Mucosa of rectum (tissue), 2 donors: ENCODE measurements at regions not wholly inside any gene's neighbourhood (a gene's known extent, or its start where the extent isn't known, plus 50 kb on each side); places are given as distances from the start of the nearest gene placed in this dataset.

ENCODE experiments used
- H3K27ac ChIP-seq, 2 donors: one replicate each; pipeline ENCODE4 v1.7.0; 2013; ENCODE audit warnings: inconsistent platforms in 2 of 2, low read depth in 2 of 2, low read length in 2 of 2
- H3K27me3 ChIP-seq, 2 donors: one replicate each; pipeline ENCODE4 v1.7.0; 2013; ENCODE audit warnings: low read length in 2 of 2; ENCODE audit not compliant: control insufficient read depth in 2 of 2, insufficient read depth in 2 of 2
- H3K36me3 ChIP-seq, 2 donors: one replicate each; pipeline ENCODE4 v1.7.0; 2013; ENCODE audit warnings: low read length in 2 of 2; ENCODE audit not compliant: control insufficient read depth in 2 of 2, insufficient read depth in 2 of 2
- H3K4me1 ChIP-seq, 2 donors: one replicate each; pipeline ENCODE4 v1.7.0; 2013; ENCODE audit warnings: low read length in 2 of 2, mild to moderate bottlenecking in 1 of 2; ENCODE audit not compliant: control insufficient read depth in 2 of 2, insufficient read depth in 2 of 2
- H3K4me3 ChIP-seq, 2 donors: one replicate each; pipeline ENCODE4 v1.7.0; 2013; ENCODE audit warnings: low read length in 2 of 2
- H3K9ac ChIP-seq, 2 donors: one replicate each; pipeline ENCODE4 v1.7.0; 2013; ENCODE audit warnings: low read length in 2 of 2, low read depth in 1 of 2, mild to moderate bottlenecking in 1 of 2
- H3K9me3 ChIP-seq, 2 donors: one replicate each; pipeline ENCODE4 v1.7.0; 2013; ENCODE audit warnings: low read length in 2 of 2; ENCODE audit not compliant: control insufficient read depth in 2 of 2
- donor health status: healthy.
- donor health status: Normal muscosa, but diverticular disease.

DNA sequence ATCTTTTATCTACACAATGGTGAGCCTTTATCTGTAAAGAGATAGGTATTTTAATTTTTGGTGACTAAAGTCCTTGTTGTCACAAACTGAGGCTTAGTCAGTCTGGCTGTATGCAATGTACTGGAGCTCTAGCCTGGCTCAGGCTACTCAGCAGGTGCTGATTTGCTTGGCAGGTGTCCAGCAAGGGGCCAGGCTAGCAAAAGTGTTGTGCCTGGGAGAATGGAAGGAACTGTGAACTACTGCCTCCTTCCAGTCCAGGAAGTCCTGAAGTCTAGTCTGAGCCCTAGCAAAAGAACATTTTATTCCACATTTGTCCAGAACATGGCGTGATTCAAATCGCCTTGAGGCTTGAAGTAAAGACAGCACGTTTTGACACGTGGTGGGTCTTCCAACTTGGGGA, 260.5 kb downstream of the CCDC85A start:
- Histone ChIP-seq H3K9me3 (no peaks in the 10 kb centered on the region), H3K9ac (no peak overlapping the region), H3K27ac (no peak overlapping the region), H3K27me3 (no peaks in the 10 kb centered on the region), H3K4me3 (no peak overlapping the region), H3K4me1 (peaks cover 2 to 7% of the 10 kb centered on the region in 2 donors), H3K36me3 (no peaks in the 10 kb centered on the region)

DNA sequence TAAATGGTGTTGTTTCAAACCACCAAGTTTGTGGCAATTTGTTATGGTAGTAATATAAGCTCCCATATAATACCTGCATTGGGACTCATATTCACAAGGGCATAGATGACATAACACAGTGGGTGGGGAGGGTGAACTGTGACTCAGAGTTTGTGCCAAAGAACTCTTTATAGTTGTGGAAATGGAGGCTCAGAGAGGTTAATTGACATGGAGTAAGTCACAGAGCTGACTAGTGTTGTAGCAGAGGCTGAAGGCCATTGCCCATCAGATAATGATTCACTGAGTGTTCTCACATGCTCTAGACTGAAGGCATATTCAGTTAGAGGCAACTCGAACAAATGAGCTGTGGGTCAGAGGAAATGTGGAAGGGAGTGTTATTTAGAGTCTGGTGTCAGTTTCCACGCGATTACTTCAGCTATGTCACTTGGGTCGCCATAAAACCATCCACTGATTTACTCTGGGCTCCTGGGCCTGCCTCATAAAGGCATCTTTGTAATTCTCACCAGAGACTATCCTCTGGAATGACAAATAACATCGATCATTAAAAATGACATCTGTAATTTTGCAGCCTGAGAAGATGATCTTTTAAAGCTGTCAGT, 264.7 kb downstream of the CCDC85A start:
- H3K4me1 ChIP-seq = peaks cover 2 to 11% of the 10 kb centered on the region in 2 donors
- H3K36me3 ChIP-seq = no peaks in the 10 kb centered on the region
- no peak overlapping the region for H3K9ac ChIP-seq
- no peak overlapping the region for H3K27ac ChIP-seq
- no peaks in the 10 kb centered on the region for H3K27me3 ChIP-seq
- H3K4me3 ChIP-seq = no peak overlapping the region
- H3K9me3 ChIP-seq = no peaks in the 10 kb centered on the region

DNA sequence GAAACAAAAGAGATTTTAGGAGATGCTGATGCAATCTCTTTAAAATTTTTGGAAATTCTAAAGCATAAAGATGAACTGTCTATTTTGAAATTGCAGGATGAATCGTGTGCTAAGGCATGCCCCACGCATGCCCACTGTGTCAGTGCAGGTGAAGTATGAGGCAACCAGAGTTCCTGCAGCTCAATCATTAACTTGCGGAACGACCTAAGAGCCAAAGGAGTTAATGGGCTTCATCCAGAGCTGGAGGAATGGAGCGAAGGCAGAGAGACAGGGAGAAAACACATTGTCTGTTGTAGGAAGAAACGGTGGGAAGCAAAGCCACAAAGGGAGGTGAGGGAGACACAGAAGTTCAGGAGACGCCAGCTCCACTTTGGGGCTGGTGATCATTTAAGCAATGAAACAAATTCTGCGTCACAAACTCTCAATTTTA, 265.2 kb downstream of the CCDC85A start:
- Histone ChIP-seq H3K9ac (no peak overlapping the region), H3K4me3 (peak overlapping the region; percentile 14 to 25), H3K27me3 (no peaks in the 10 kb centered on the region), H3K9me3 (no peaks in the 10 kb centered on the region), H3K27ac (no peak overlapping the region), H3K4me1 (peaks cover 2 to 11% of the 10 kb centered on the region in 2 donors), H3K36me3 (no peaks in the 10 kb centered on the region)

DNA sequence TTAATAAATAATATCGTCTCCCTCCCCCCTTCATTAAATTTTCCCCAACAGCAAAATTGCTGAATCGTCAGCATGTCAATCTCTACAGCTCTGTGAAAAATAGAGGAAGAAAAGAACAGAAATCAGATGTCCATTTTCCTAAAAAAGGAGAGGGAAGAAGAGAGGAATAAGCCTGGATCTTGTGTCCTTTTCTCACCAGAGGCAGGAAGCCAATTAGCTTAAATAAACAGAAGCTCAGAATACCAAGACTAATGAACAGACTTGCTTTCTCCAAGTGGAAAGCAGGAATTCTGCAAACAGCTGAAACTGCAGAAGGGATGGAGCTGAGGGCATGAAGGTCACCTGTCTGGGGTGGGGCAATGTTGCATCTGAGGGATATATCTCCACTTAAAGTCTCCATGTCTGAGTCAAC, 265.7 kb downstream of the CCDC85A start:
- H3K36me3 ChIP-seq = no peaks in the 10 kb centered on the region
- no peaks in the 10 kb centered on the region for H3K27me3 ChIP-seq
- no peak overlapping the region for H3K27ac ChIP-seq
- H3K4me3 ChIP-seq = peak overlapping the region; percentile 14 to 25
- no peak overlapping the region for H3K9ac ChIP-seq
- H3K4me1 ChIP-seq = peaks cover 2 to 11% of the 10 kb centered on the region in 2 donors
- H3K9me3 ChIP-seq = no peaks in the 10 kb centered on the region

DNA sequence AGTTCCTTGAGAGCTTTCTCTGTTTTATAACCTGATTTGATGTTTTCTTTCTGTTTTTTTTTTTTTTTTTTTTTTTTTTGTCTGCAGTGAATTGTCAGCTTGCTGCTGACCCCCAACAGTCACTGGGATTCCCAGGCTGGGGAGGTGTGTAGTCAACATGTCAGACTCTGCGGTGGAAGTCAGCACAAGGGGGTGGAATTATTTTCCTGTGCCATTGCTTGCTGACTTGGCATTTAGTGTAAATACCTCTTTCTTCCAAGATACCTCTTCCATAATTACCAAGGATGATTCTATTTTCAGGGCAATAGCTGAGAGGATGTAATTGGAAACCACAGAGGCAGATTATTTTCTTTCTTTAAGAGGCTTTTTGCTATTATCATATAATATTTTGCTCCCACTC, 266.3 kb downstream of the CCDC85A start:
- peaks cover 2 to 11% of the 10 kb centered on the region in 2 donors for H3K4me1 ChIP-seq
- H3K9me3 ChIP-seq = no peaks in the 10 kb centered on the region
- no peak overlapping the region for H3K9ac ChIP-seq
- H3K4me3 ChIP-seq = no peak overlapping the region
- no peak overlapping the region for H3K27ac ChIP-seq
- H3K36me3 ChIP-seq = no peaks in the 10 kb centered on the region
- no peaks in the 10 kb centered on the region for H3K27me3 ChIP-seq

DNA sequence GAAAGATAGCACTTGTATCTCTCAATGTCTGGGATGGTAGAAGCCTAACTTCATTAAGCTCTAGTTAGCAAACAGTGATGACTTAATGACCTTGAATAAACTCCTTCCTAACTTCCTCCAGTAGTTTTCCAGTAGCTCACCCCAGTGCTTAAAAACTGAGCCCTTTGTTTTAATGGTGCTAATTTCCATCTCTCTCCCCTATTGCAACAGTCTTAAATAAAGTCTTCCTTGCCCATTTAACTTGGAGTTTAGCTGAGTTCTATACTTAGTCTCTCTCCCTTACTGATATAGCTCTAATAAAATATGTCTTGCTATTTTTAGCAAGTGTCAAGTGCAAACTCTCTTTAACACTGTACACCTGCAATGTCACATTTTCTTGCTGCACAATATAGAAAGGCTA, 267.0 kb downstream of the CCDC85A start:
- Histone ChIP-seq H3K4me1 (peaks cover 2 to 11% of the 10 kb centered on the region in 2 donors), H3K9me3 (no peaks in the 10 kb centered on the region), H3K27me3 (no peaks in the 10 kb centered on the region), H3K4me3 (no peak overlapping the region), H3K36me3 (no peaks in the 10 kb centered on the region), H3K9ac (no peak overlapping the region), H3K27ac (no peak overlapping the region)

DNA sequence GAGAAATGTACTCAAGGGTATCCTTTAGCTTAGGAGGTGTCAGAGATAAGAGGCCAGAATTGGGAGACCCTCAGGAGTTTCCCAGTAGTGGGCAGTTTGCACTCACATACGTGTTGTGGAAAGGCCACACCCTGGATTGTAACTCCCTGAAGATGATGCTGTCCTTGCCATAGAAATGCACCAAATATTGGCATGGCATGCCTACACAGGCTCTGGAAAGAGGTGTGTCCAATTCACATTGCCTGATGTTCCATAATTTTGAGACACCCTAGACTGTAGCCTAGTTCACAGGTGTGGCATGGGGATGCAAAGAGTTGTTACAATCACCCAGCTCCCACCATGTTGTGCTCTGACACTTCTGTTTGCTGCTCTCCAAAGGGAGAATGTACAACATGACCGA, 271.9 kb downstream of the CCDC85A start:
- Histone ChIP-seq H3K4me3 (no peak overlapping the region), H3K27ac (no peak overlapping the region), H3K4me1 (no peaks in the 10 kb centered on the region), H3K9ac (no peak overlapping the region), H3K36me3 (no peaks in the 10 kb centered on the region), H3K9me3 (no peaks in the 10 kb centered on the region), H3K27me3 (no peaks in the 10 kb centered on the region)

DNA sequence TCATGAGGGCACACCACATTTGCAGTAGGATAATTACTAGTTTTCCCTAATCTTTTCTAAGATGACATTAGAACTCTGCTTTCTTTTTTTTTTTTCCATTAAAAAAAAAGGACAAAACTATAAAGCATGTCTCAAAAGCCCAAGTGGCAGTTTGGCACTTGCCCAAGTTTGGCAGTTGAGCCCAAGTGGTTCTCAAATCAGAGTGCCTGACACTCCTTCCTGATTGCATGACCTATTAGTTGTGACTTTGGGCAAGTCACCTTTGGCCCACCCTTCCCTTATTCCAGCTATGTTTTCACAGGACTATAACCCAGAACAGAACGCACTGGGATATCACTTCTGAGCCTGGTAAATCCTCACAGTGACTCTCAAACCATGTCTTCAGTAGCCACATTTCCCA, 273.0 kb downstream of the CCDC85A start:
- Histone ChIP-seq H3K27ac (no peak overlapping the region), H3K9ac (no peak overlapping the region), H3K4me3 (no peak overlapping the region), H3K36me3 (no peaks in the 10 kb centered on the region), H3K9me3 (no peaks in the 10 kb centered on the region), H3K4me1 (no peaks in the 10 kb centered on the region), H3K27me3 (no peaks in the 10 kb centered on the region)

DNA sequence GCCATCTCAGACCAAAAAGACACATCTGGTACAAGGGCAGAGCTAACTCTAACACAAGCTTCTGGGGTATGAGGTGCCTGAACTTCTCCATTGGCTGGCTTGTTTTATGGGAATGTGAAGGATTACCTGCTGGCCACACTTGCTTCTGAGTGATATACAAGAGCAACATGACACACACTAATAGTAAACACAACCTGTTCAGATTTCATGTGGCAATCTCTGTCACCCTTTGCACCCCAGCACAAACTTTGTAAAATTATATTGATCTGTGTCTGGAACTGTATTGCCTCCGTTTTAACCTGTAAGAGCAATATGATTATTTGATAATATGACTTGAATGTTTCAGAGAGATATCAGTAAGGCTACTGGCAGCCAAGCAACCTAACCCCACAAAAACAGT, 276.7 kb downstream of the CCDC85A start:
- Histone ChIP-seq H3K36me3 (no peaks in the 10 kb centered on the region), H3K4me1 (no peaks in the 10 kb centered on the region), H3K4me3 (no peak overlapping the region), H3K27me3 (no peaks in the 10 kb centered on the region), H3K9ac (no peak overlapping the region), H3K27ac (no peak overlapping the region), H3K9me3 (no peaks in the 10 kb centered on the region)

DNA sequence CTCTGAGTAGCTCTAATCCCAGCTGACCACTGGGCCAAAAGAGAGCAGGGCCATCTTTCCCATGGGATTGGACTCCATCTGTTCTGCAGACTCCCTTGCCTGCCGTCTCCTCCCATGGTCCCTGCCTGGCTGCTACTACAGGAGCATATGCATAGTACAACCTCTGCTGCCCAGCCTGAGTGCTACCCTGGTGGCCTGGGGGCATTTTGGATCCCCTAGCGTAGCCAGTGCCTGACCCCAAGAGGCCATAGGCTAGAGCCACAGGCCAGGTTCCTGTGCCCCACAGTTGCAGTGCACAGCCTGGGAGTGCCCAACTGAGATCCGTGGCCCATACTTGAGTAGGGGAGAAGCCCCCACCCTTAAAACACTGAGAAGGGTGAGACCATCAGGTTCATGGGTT, 280.3 kb downstream of the CCDC85A start:
- Histone ChIP-seq H3K4me3 (no peak overlapping the region), H3K9ac (no peak overlapping the region), H3K9me3 (no peaks in the 10 kb centered on the region), H3K27me3 (no peaks in the 10 kb centered on the region), H3K27ac (no peak overlapping the region), H3K36me3 (no peaks in the 10 kb centered on the region), H3K4me1 (no peaks in the 10 kb centered on the region)

DNA sequence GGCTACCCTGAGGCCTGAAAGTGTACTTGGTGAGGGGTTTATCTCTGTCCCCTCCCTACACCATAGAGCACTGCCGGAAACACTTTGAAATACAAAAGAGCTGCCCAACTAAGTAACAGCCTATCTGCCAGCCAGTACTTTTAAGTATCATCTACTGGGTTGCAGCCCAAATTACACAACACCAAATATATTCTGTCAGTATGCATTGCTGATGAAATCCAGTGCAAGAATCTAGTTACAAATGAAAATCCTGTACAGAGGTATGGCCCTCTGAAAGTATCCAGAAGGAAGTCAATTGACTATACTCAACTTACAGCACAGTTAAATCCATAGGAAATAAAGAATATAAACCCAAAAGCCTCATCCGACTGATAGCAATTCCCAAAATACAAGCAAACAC, 280.8 kb downstream of the CCDC85A start:
- Histone ChIP-seq H3K4me1 (no peaks in the 10 kb centered on the region), H3K9me3 (no peaks in the 10 kb centered on the region), H3K9ac (no peak overlapping the region), H3K27me3 (no peaks in the 10 kb centered on the region), H3K27ac (no peak overlapping the region), H3K36me3 (no peaks in the 10 kb centered on the region), H3K4me3 (no peak overlapping the region)
